ENCODE measurements at regions not wholly inside any gene's neighbourhood (a gene's known extent, or its start where the extent isn't known, plus 50 kb on each side); places are given as distances from the start of the nearest gene placed in this dataset.

GRCh38 chr9:12391839-12392509, 301.2 kb upstream of the TYRP1 start:
- ATAC-seq (no peak), DNase-seq (no peak)
- H3K9me3 ChIP-seq: no peaks in the 10 kb centered on the region
- intact Hi-C loops (cut with DNase I): no loop called here
- TF ChIP-seq CTCF (IDR thresholded peaks at IDR 0.05): no peak
- H3K36me3 ChIP-seq: no peaks in the 10 kb centered on the region
- H3K27ac ChIP-seq: no peak overlapping the region
- no peaks in the 10 kb centered on the region for H3K4me1 ChIP-seq
- no peak overlapping the region for H3K4me3 ChIP-seq
- H3K27me3 ChIP-seq: no peaks in the 10 kb centered on the region

- no peak for TF ChIP-seq CTCF (IDR thresholded peaks at IDR 0.05)
- Histone ChIP-seq H3K27me3 (no peaks in the 10 kb centered on the region), H3K27ac (no peak overlapping the region), H3K4me3 (no peak overlapping the region), H3K9me3 (no peaks in the 10 kb centered on the region), H3K36me3 (no peaks in the 10 kb centered on the region), H3K4me1 (no peaks in the 10 kb centered on the region)
- intact Hi-C loops (cut with DNase I): no loop called here
- DNase-seq (no peak), ATAC-seq (no peak)
Measured at GRCh38 chr9:12394105-12394504, 299.1 kb upstream of the TYRP1 start.

GRCh38 chr9:12403721-12404120, 289.5 kb upstream of the TYRP1 start:
- Histone ChIP-seq H3K36me3 (no peaks in the 10 kb centered on the region), H3K27me3 (no peaks in the 10 kb centered on the region), H3K9me3 (no peaks in the 10 kb centered on the region), H3K4me3 (no peak overlapping the region), H3K4me1 (no peaks in the 10 kb centered on the region), H3K27ac (no peak overlapping the region)
- DNase-seq: no peak
- no peak for TF ChIP-seq CTCF (IDR thresholded peaks at IDR 0.05)
- intact Hi-C loops (cut with DNase I): no loop called here
- no peak for ATAC-seq

- intact Hi-C loops (cut with DNase I): no loop called here
Measured at GRCh38 chr9:12413986-12414385, 279.2 kb upstream of the TYRP1 start.

GRCh38 chr9:12414514-12414913, 278.7 kb upstream of the TYRP1 start:
- no peak for TF ChIP-seq CTCF (IDR thresholded peaks at IDR 0.05)

More at GRCh38 chr9:12413986-12414385, 279.2 kb upstream of the TYRP1 start:
- Histone ChIP-seq H3K9me3 (no peaks in the 10 kb centered on the region), H3K27me3 (no peaks in the 10 kb centered on the region), H3K36me3 (no peaks in the 10 kb centered on the region), H3K27ac (no peak overlapping the region), H3K4me1 (no peaks in the 10 kb centered on the region), H3K4me3 (no peak overlapping the region)
- DNase-seq (no peak), ATAC-seq (no peak)
- no peak for TF ChIP-seq CTCF (IDR thresholded peaks at IDR 0.05)

More at GRCh38 chr9:12414514-12414913, 278.7 kb upstream of the TYRP1 start:
- H3K27me3 ChIP-seq: no peaks in the 10 kb centered on the region
- ATAC-seq: peak; percentile 88
- H3K36me3 ChIP-seq: no peaks in the 10 kb centered on the region
- no peak overlapping the region for H3K27ac ChIP-seq
- H3K9me3 ChIP-seq: no peaks in the 10 kb centered on the region
- intact Hi-C loops (cut with DNase I): no loop called here
- DNase-seq: peak in 1 of 4 donors; percentile 6
- no peak overlapping the region for H3K4me3 ChIP-seq
- no peaks in the 10 kb centered on the region for H3K4me1 ChIP-seq

Data from left lung (tissue), 4 donors.